ENCODE measurements at regions not wholly inside any gene's neighbourhood (a gene's known extent, or its start where the extent isn't known, plus 50 kb on each side); places are given as distances from the start of the nearest gene placed in this dataset.

DNA sequence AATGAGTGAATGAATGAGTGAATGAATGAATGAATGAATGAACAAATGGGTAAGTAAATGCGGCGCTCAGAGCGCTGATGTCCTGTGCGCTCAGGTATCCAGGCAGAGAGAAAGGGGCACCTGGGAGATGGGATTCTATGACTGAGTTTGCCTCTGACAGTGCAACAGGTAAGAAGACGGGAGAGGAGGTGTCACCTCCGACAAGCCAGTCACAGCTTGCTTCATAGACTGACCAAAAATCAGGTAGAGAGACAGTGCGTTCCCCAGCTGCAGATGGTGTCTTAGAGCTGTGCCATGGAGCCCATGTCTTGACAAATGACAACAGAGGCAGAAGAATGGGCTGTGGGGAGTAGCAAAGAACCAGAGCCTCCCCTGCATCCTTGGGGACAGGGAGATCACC, 327.3 kb downstream of the FGFR2 start:
- TF ChIP-seq, protein P1, sequence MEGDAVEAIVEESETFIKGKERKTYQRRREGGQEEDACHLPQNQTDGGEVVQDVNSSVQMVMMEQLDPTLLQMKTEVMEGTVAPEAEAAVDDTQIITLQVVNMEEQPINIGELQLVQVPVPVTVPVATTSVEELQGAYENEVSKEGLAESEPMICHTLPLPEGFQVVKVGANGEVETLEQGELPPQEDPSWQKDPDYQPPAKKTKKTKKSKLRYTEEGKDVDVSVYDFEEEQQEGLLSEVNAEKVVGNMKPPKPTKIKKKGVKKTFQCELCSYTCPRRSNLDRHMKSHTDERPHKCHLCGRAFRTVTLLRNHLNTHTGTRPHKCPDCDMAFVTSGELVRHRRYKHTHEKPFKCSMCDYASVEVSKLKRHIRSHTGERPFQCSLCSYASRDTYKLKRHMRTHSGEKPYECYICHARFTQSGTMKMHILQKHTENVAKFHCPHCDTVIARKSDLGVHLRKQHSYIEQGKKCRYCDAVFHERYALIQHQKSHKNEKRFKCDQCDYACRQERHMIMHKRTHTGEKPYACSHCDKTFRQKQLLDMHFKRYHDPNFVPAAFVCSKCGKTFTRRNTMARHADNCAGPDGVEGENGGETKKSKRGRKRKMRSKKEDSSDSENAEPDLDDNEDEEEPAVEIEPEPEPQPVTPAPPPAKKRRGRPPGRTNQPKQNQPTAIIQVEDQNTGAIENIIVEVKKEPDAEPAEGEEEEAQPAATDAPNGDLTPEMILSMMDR (IDR thresholded peaks at IDR 0.05; ENCODE audit: poor library complexity, severe bottlenecking), result no peak
- TF ChIP-seq EZH2 (IDR thresholded peaks at IDR 0.05; ENCODE audit: borderline replicate concordance, insufficient read depth, low read length, poor library complexity, severe bottlenecking), result no peak
